Effector memory CD8-positive, alpha-beta T cell (primary cell): ENCODE measurements at regions not wholly inside any gene's neighbourhood (a gene's known extent, or its start where the extent isn't known, plus 50 kb on each side); places are given as distances from the start of the nearest gene placed in this dataset.
"Not testable (repeated sequence)": the region's sequence is repeated elsewhere in the genome, so short reads cannot be mapped to it uniquely, and the experiment has no call there.

Experiments used
- ATAC-seq: fragments of 150-1000 bp; cut with Tn5 transposase; replicated peaks from 2 replicates; pipeline ENCODE4 v1.10.0; 2021; ENCODE audit warnings: mild to moderate bottlenecking, moderate library complexity
- DNase-seq, 3 experiments: peaks; one replicate each; pipeline ENCODE4 v3.0.0; 2021
- H3K27ac Mint-ChIP-seq, 2 donors: one replicate each; pipeline ENCODE4 v1.8.0; 2022; ENCODE audit warnings: mild to moderate bottlenecking in 2 of 2, mixed read lengths in 2 of 2, moderate library complexity in 2 of 2
- H3K27me3 Mint-ChIP-seq, 2 donors: one replicate each; pipeline ENCODE4 v1.8.0; 2022; ENCODE audit warnings: mixed read lengths in 2 of 2
- H3K36me3 Mint-ChIP-seq: one replicate; pipeline ENCODE4 v1.8.0; 2022; ENCODE audit warnings: mild to moderate bottlenecking, moderate library complexity, mixed read lengths; ENCODE audit not compliant: insufficient read depth
- H3K4me1 Mint-ChIP-seq, 2 donors: one replicate each; pipeline ENCODE4 v1.8.0; 2022; ENCODE audit warnings: low read depth in 2 of 2, mixed read lengths in 2 of 2
- H3K4me3 Mint-ChIP-seq, 2 donors: one replicate each; pipeline ENCODE4 v1.8.0; 2022; ENCODE audit warnings: mild to moderate bottlenecking in 2 of 2, mixed read lengths in 2 of 2, moderate library complexity in 2 of 2
- H3K9me3 Mint-ChIP-seq, 2 donors: one replicate each; pipeline ENCODE4 v1.8.0; 2022; ENCODE audit warnings: mixed read lengths in 2 of 2

GRCh38 chr7:32639122-32639521 lies 143.8 kb downstream of the AVL9 start:
- Mint-ChIP-seq H3K36me3 (no peaks in the 10 kb centered on the region), H3K27me3 (peaks cover 10 to 18% of the 10 kb centered on the region in 2 donors), H3K9me3 (no peaks in the 10 kb centered on the region), H3K27ac (no peak overlapping the region), H3K4me3 (no peak overlapping the region), H3K4me1 (peaks cover 3 to 6% of the 10 kb centered on the region in 2 donors)
- DNase-seq (no peak), ATAC-seq (no peak)

- H3K27me3 Mint-ChIP-seq = peaks cover 10 to 18% of the 10 kb centered on the region in 2 donors
- not testable (repeated sequence) for H3K4me3 Mint-ChIP-seq, ATAC-seq, H3K36me3 Mint-ChIP-seq, H3K27ac Mint-ChIP-seq, DNase-seq, H3K4me1 Mint-ChIP-seq, H3K9me3 Mint-ChIP-seq
Measured at GRCh38 chr7:32638479-32639121, 143.3 kb downstream of the AVL9 start.
